ENCODE measurements at regions not wholly inside any gene's neighbourhood (a gene's known extent, or its start where the extent isn't known, plus 50 kb on each side); places are given as distances from the start of the nearest gene placed in this dataset.

GRCh38 chr11:128400382-128401203 lies 186.8 kb downstream of the ETS1 start:
- no peak overlapping the region for H3K4me2 ChIP-seq (ENCODE audit: insufficient read depth, low read length)
- no peaks in the 10 kb centered on the region for H3K9me3 ChIP-seq (replicated peaks; ENCODE audit: control insufficient read depth, insufficient read depth, low read length)
- DNase-seq (ENCODE audit: low read depth, low spot score) (no peak), FAIRE-seq (no peak)
- H2AFZ ChIP-seq (ENCODE audit: low read depth, low read length), result no peak overlapping the region
- H3K79me2 ChIP-seq (ENCODE audit: control insufficient read depth, insufficient read depth, low read length), result no peaks in the 10 kb centered on the region
- BruUV-seq (replicated peaks), result no TSS peak
- ChIA-PET POLR2A (interaction anchor here (0.6 kb wide), 1 partner anchor 27 kb away, joined by 3 read pairs; no protein-coding TSS in a partner anchor), CTCF (interaction anchor here (0.7 to 2.6 kb wide), 5 partner anchors 7 to 290 kb away, joined by 3 to 6 read pairs (median 3); no protein-coding TSS in a partner anchor)
- TF ChIP-seq, protein P1, sequence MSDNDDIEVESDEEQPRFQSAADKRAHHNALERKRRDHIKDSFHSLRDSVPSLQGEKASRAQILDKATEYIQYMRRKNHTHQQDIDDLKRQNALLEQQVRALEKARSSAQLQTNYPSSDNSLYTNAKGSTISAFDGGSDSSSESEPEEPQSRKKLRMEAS (IDR thresholded peaks at IDR 0.05; ENCODE audit: insufficient read depth, insufficient read length), result no peak
- TF ChIP-seq POLR2AphosphoS5 (IDR thresholded peaks at IDR 0.05; ENCODE audit: insufficient read depth, low read depth, low read length), result no peak
- TF ChIP-seq FOS (IDR thresholded peaks at IDR 0.05; ENCODE audit: borderline replicate concordance, insufficient read depth, low read length), result no peak
- no peak for TF ChIP-seq CTCF (IDR thresholded peaks at IDR 0.05; ENCODE audit: extremely low read depth in 1 of 2, insufficient read depth in 1 of 2, low read depth in 1 of 2, low read length in 2 of 2)
- TF ChIP-seq MYC (IDR thresholded peaks at IDR 0.05; ENCODE audit: low read depth, low read length), result no peak
- no peak for TF ChIP-seq POLR2A (IDR thresholded peaks at IDR 0.05; ENCODE audit: low read depth, low read length)
- TF ChIP-seq JUN (IDR thresholded peaks at IDR 0.05; ENCODE audit: borderline replicate concordance, insufficient read depth, insufficient read length, low read depth), result no peak
- TF ChIP-seq GATA2 (IDR thresholded peaks at IDR 0.05; ENCODE audit: insufficient read depth, insufficient read length, low read depth, low read length), result no peak
- TF ChIP-seq EZH2 (IDR thresholded peaks at IDR 0.05; ENCODE audit: borderline replicate concordance, low read depth, low read length, severe bottlenecking), result no peak
- no peaks in the 10 kb centered on the region for H3K27me3 ChIP-seq (ENCODE audit: control insufficient read depth in 2 of 2, insufficient read depth in 2 of 2, low read length in 2 of 2)
- H4K20me1 ChIP-seq (replicated peaks; ENCODE audit: control insufficient read depth, extremely low read depth, insufficient read depth, low read length), result no peaks in the 10 kb centered on the region
- intact Hi-C loops (cut with micrococcal nuclease), result no loop called here
- no peak overlapping the region for H3K9ac ChIP-seq (replicated peaks; ENCODE audit: extremely low read depth, insufficient read depth, low read length)
- H3K4me1 ChIP-seq (ENCODE audit: control insufficient read depth, extremely low read depth, insufficient read depth, low read length), result peaks cover 12% of the 10 kb centered on the region
- no peak overlapping the region for H3K4me3 ChIP-seq (replicated peaks in 1 of 3; ENCODE audit: insufficient read depth in 1 of 3, low read depth in 1 of 3, low read length in 3 of 3)
- dilution Hi-C loops (cut with MboI; ENCODE audit: extremely low pct_ligation_motif_present, low sequenced_read_pairs), result no loop called here
- no peaks in the 10 kb centered on the region for H3K9me1 ChIP-seq (replicated peaks; ENCODE audit: control insufficient read depth, extremely low read depth, insufficient read depth, low read length)
- no peak overlapping the region for H3K27ac ChIP-seq (ENCODE audit: insufficient read depth, low read depth, low read length)
- H3K36me3 ChIP-seq (ENCODE audit: control insufficient read depth in 2 of 2, extremely low read depth in 1 of 2, insufficient read depth in 2 of 2, low read length in 2 of 2), result no peaks in the 10 kb centered on the region

Data from endothelial cell of umbilical vein (primary cell).